IMR-90 (cell line): ENCODE measurements at regions not wholly inside any gene's neighbourhood (a gene's known extent, or its start where the extent isn't known, plus 50 kb on each side); places are given as distances from the start of the nearest gene placed in this dataset.

Experiments
- CEBPB ChIP-seq: IDR thresholded peaks from 2 replicates; pipeline ENCODE4 v1.6.1; 2012; ENCODE audit warnings: low read depth, low read length, improper control_type of control experiment
- CHD1 ChIP-seq: IDR thresholded peaks from 2 replicates; pipeline ENCODE4 v1.6.1; 2012; ENCODE audit warnings: low read depth, low read length, improper control_type of control experiment
- POLR2A ChIP-seq: IDR thresholded peaks from 2 replicates; pipeline ENCODE4 v1.6.1; 2012; ENCODE audit warnings: mild to moderate bottlenecking, low read depth, low read length
- RAD21 ChIP-seq: IDR thresholded peaks from 2 replicates; pipeline ENCODE4 v1.6.1; 2012; ENCODE audit warnings: low read length, improper control_type of control experiment
- RFX5 ChIP-seq: IDR thresholded peaks from 2 replicates; pipeline ENCODE4 v1.8.0; 2012; ENCODE audit warnings: low read depth, mild to moderate bottlenecking, low read length, moderate library complexity
- SMC3 ChIP-seq: fragments of 150-350 bp; IDR thresholded peaks from 2 replicates; pipeline ENCODE4 v1.6.1; 2016; ENCODE audit warnings: low read depth, mild to moderate bottlenecking, antibody characterized with exemption, low read length, moderate library complexity
- TF ChIP-seq, protein P1 (sequence below): conservative IDR thresholded peaks from 2 replicates; pipeline ENCODE4 v1.5.1; 2012; ENCODE audit warnings: mild to moderate bottlenecking, low read depth, low read length, improper control_type of control experiment
- TF ChIP-seq, protein P2 (sequence below): fragments of 150-350 bp; IDR thresholded peaks from 2 replicates; pipeline ENCODE4 v1.6.1; 2016; ENCODE audit warnings: low read depth, mild to moderate bottlenecking, low read length, moderate library complexity, borderline replicate concordance
- TF ChIP-seq, protein P3 (sequence below): fragments of 150-350 bp; IDR thresholded peaks from 2 replicates; pipeline ENCODE4 v1.6.1; 2017; ENCODE audit warnings: mild to moderate bottlenecking, antibody characterized with exemption, low read length, low read depth

DNA sequence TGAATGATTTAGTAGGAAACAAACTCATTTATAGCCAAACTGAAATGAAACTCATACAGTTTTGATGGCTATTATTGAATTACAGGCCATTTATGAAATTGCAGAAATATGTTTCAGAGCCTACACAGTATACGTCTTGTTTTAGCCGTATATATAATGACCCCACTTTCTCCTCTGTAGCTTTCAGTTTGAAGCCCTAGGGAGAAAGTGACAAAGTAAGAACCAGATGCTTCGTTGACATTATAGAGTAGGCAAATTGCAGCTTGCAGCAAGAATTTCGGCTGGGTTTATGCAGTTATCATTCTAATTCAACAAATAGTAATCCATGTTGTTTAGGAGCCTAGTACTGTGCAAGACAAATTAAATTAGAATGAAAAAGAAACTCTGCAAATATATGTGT, 836.3 kb upstream of the ADGRL4 start:
- TF ChIP-seq, protein P1, sequence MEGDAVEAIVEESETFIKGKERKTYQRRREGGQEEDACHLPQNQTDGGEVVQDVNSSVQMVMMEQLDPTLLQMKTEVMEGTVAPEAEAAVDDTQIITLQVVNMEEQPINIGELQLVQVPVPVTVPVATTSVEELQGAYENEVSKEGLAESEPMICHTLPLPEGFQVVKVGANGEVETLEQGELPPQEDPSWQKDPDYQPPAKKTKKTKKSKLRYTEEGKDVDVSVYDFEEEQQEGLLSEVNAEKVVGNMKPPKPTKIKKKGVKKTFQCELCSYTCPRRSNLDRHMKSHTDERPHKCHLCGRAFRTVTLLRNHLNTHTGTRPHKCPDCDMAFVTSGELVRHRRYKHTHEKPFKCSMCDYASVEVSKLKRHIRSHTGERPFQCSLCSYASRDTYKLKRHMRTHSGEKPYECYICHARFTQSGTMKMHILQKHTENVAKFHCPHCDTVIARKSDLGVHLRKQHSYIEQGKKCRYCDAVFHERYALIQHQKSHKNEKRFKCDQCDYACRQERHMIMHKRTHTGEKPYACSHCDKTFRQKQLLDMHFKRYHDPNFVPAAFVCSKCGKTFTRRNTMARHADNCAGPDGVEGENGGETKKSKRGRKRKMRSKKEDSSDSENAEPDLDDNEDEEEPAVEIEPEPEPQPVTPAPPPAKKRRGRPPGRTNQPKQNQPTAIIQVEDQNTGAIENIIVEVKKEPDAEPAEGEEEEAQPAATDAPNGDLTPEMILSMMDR: no peak
- no peak for TF ChIP-seq POLR2A
- TF ChIP-seq CEBPB: no peak
- no peak for TF ChIP-seq RFX5
- no peak for TF ChIP-seq RAD21
- no peak for TF ChIP-seq SMC3
- TF ChIP-seq, protein P2, sequence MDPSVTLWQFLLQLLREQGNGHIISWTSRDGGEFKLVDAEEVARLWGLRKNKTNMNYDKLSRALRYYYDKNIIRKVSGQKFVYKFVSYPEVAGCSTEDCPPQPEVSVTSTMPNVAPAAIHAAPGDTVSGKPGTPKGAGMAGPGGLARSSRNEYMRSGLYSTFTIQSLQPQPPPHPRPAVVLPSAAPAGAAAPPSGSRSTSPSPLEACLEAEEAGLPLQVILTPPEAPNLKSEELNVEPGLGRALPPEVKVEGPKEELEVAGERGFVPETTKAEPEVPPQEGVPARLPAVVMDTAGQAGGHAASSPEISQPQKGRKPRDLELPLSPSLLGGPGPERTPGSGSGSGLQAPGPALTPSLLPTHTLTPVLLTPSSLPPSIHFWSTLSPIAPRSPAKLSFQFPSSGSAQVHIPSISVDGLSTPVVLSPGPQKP: no peak
- TF ChIP-seq, protein P3, sequence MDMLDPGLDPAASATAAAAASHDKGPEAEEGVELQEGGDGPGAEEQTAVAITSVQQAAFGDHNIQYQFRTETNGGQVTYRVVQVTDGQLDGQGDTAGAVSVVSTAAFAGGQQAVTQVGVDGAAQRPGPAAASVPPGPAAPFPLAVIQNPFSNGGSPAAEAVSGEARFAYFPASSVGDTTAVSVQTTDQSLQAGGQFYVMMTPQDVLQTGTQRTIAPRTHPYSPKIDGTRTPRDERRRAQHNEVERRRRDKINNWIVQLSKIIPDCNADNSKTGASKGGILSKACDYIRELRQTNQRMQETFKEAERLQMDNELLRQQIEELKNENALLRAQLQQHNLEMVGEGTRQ: no peak
- no peak for TF ChIP-seq CHD1
